ENCODE measurements at regions not wholly inside any gene's neighbourhood (a gene's known extent, or its start where the extent isn't known, plus 50 kb on each side); places are given as distances from the start of the nearest gene placed in this dataset.
"Not testable (repeated sequence)": the region's sequence is repeated elsewhere in the genome, so short reads cannot be mapped to it uniquely, and the experiment has no call there.

DNA sequence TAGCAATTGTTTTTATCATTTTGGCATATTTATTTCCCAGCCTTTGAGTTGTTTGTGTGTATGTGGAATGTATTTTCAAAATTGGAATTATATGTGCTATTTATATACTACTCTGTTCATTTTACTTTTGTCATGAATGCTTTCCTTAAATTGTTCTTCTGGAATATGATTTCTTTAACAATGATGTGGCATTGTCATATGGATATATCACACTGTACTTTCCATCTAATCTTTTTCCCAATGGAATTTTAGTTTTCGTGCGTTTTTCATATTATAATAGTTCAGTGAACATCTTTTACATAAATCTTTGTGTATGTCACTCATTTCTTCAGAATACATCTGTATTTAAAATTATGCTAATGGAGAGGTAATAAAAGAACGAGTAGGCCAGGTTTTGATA lies 980.1 kb upstream of the WWC1 start:
- DNase-seq: no peak

DNA sequence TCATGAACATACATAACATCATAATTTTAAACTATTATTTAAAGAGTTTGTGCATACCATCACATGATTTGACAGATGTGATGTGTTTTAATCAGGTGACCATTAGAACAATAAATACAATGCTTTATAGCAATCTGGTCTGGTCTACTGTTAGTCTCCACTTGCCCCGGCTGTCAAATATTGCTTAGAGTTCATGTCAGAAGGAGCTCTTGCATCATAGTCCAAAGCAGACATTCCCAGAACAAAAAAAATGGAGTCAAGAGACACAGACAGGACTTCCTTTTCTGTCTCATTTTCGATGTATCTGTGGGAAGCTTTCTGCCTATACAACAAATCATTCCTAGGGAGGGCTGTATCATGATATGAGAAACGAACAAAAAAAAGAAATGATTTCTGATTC lies 979.2 kb upstream of the WWC1 start:
- no peak for DNase-seq

DNA sequence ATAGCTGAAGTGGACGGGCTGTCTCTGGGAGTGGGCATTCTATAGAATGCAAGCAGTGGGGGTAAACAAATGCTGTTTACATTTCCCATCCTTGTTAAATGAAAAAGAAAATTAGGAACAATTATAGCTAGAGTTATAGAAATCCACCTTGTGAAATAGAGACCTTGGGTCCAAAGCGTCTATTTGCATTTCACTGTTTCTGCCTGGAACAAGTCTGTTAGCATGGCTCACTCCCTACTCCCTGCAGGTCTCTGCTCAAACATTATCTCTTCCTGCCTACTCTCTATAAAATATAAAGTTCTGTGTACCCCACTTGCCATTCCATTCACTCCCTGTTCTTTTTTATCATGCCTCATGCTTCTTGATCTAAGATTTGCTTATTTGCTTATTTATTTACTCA lies 975.7 kb upstream of the WWC1 start:
- no peak for DNase-seq

DNA sequence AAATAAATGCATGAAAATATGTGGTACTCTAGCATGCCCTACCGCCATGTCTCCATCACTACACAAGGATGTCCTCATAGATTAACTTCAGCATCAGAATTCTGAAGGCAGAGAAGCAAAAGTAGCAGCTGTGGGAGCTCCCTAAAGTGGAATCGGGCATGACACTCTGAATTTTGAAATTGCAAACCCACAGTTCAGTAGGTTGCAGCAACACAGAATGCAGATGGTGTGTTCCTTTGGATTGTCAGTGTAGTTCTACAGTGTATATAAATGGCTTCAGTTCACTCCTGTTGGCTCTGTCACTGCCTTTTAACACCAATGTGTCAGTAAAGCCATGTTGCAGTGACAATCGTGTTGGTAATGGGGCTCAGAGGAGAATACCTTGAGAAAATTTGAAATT lies 973.6 kb upstream of the WWC1 start:
- no peak for DNase-seq

DNA sequence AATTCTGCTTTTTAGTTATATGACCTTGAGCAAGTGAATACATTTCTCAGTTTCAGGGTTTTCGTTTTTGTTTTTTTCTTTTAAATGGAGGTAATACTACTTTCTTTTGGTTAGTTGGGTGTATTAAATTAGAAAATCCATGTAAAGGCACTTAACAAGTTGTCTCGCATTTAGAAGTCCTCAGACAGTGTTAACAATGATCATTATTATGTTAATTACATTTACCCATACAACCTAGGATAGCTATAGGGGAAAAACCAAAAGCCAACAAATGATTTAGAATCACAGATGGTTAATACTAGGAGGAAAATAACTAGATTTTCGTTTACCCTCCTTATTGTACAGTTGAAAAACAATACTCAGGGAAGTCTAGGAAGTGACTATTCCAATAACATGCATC lies 972.2 kb upstream of the WWC1 start:
- DNase-seq: no peak

DNA sequence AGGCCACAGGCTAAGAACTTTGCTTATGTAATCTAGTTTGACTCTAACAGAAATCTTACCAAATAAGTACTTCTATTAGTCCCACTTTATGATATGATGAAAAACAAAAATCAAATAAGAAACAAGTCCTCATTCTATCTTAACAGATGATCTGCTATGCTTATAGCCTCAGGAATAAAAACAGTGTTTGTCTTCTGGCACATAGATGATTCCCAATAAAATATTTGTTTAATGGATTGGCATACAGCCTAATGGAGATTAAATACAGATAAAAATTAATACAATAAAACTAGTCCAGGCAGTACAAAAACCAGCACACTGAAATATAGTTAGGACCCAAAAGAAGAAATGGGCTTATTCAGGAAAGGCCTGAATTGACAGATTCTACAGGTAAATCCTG lies 971.4 kb upstream of the WWC1 start:
- no peak for DNase-seq

DNA sequence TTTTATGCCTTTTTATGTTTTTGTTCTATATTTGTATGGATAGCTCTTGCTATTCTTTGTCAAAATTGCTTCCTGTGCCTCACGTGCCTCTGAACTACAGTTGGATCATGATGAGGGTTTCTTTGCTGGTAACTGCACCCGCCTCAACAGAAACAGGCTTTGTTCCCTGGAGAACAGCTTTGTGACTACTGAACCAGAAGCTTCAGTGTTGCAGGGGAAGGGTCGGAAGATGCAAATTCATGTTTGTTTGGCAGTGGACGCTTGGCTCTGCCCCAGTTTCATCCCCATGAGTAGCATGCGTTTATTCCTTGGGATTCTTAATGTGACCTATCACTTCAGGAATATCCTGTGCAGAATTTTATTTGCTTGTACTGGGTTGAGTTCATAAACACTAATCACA lies 959.1 kb upstream of the WWC1 start:
- DNase-seq: no peak

DNA sequence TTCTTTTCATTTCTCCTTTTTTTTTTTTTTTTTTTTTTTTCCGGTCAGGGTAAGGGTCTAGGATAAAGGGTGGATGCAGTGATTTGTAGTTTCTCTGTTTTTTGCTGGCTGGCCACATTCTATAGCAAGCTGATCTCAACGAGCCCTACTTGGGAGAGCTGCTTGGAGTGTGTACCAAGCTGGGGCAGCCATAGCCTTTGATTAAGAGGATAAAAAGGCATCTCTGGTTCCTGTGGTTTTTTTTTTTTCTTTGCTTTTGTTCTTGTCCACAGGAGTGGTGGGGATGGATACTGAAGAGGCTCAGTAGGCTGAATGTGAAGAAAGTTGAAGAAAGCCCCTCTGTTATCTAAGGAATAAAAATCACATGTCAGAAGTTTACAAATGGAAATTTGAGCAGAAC lies 955.3 kb upstream of the WWC1 start:
- DNase-seq: no peak

DNA sequence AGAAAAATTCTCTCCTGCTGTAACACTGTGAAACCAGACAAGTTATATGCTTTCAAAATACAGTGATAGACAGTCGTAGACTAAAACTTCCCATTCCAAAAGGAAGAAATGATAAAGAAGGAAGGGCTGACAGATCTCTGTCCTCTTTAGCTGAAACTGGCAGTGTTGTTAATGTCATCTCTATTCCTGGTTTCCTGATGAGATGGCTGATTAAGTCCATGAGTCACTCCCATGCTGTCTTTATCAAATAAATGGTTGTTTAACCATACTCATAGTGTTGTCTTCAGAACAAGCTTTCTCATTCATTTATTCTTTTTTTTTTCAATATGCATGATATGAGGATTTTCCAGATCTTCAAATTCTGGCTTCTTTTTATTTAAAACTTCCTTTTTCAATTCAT lies 952.2 kb upstream of the WWC1 start:
- DNase-seq: no peak

DNA sequence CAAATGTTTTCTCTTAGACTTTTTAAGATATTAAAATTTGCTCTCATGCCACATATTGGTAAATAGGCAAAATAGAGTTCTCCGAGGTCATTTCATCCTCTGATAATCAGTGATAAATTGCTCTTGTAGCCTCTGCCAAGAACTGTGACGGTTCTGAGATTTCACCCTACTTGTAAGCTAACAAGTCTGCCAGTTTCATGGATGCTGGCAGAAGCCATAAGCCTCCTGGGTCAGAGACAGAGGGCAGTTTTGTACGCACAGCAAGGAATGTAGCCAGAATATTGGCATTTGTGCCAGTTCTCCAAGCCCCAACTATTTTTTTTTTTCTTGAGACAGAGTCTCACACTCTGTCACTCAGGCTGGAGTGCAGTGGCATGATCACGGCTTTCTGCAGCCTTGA lies 945.0 kb upstream of the WWC1 start:
- DNase-seq: no peak

DNA sequence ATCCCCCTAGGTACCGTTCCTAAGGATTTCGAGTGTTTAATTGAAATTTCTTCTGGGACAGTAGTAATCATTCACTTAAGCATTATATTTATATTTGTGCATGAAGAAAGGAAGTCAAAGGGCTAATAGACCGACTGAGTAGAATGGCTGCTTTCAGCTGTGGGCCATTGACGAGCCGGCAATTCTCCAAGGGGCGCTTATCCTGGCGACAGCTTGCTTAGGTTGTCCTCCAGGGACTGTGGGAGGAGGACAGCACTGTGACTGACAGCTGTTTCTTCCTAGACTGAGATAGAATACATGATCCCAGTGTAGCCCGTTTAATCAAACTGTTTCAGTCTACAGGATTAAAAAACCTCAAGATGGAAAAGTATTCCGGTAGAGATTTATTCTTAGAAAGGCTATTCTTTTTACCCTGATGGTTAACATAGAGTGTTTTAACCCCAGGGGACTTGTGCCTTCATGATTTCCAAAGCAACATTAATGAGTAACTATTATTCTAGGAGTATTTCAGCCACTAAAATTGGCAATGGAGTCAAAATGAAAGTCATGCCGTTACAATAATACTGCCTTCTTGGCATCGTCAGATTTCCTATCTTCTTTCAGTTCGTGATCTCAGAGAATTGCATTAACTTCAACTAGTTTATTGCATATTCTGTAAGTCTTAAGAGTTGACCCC lies 943.1 kb upstream of the WWC1 start:
- no peak for DNase-seq

DNA sequence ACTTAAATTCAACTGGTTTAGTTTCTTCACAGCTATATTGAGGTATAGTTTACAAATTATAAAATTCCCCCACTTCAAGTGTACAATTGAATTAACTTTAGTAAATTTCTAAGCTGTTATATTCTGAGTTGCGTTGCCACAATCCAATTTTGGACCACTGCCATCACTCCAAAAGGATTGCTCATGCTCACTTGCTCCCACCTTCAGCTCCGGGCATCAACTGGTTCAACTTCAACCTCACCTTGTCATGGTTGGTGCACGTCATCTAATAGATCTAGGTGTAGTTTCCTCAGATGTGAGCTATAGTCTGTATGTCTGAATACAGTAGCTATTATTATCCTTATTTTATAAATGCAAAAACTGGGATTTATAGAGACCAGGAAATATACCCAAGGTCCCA lies 942.5 kb upstream of the WWC1 start:
- no peak for DNase-seq

DNA sequence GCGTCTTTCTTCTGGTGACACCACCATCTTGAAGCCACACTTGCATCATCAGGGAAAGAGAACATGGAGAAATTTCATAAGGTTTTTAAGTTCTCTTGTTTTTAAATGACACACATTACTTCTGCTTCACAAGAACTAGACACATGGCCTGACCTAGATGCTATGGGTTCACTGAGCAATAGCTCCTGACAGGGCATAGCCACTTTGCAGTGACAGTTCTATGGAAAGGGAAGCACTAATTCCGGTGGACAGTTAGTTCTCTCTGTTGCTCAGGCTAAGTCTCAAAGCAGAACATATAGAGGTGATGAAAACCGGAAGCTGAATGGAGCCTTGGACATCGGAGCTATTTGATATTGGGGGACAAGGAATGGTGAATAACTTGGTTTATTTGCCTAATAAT lies 940.1 kb upstream of the WWC1 start:
- no peak for DNase-seq

DNA sequence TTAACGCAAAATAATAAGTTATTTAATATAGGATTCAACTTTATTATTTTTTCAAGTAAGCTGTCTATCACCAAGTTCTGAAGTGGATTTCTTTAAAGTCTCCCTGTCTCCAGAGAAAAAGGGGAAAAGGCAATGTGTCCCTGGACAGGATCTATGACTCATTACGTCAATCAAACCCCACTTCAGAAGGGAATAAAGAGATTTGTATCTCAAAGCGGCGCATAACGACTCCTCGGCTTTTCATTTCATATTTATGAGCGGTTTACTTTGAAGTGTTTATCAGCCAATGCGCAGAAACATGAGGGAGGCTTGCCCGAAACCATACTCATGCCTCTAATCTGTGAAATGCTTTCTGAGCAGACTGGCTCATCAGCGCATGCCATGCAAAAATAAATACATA lies 938.6 kb upstream of the WWC1 start:
- no peak for DNase-seq

DNA sequence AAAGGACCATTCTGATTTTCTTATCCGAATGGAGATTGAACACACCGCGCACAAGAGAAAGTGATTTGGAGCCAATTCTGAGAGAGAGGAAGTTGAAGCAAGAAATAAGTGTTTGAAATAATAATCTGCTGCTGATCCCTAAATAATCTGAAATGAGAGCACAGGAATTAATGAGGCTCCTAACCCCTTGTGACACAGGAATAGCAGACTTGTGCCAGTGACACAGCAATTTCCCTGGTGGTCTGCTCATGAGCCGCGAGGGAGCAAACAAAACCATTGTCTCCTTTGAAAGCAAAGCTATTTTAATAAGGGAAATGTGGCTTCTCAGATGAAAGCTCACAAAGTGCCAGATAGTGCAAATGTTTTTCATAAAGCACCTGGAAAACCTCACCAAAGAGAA lies 936.1 kb upstream of the WWC1 start:
- DNase-seq: no peak

DNA sequence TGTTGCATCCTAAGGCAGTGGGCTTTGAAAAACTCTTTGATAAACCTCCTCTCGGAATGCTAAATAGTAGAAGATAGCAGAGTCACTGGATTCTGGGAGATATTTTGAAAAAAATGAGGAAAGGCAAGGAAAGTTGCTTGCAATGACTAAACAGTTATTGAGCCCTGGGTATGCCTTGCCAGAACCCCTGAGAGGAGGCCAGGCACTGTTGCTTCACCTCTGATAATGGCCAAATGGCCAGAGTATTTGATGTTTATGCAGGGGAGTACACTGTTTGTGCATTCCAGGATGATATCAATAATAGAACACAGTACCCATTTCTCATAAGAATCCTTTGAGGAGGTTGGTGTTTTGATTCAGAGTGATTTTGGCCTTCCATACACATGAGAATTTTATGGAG lies 935.1 kb upstream of the WWC1 start:
- no peak for DNase-seq

DNA sequence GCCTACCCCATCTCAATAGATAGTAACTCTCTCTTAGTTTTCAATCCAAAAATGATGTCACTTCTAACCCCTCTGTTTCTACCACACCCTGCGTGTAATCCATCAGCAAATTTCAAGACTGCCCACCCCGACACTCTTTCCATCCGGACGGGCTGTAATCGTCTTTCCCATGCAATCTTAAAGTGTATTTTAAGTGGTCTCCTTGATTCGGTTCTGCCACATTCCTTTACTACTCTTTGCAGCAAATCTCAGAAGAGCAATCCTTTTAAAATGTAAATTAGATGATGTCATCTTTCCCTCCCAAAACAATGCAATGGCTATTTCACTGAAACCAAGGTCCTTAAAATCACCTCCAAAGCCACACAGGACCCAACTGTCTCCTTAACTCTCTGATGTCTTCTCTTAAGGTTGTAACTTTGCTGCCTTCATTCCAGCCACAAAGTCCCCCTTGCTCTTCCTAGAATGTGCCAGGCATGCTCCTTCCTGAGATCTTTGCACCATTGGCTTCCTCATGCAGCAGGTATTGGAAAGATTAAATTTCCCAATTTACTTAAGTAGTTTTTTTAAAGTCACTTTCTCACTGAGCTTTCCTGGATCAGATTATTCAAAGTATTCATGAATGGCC lies 932.5 kb upstream of the WWC1 start:
- DNase-seq: no peak

DNA sequence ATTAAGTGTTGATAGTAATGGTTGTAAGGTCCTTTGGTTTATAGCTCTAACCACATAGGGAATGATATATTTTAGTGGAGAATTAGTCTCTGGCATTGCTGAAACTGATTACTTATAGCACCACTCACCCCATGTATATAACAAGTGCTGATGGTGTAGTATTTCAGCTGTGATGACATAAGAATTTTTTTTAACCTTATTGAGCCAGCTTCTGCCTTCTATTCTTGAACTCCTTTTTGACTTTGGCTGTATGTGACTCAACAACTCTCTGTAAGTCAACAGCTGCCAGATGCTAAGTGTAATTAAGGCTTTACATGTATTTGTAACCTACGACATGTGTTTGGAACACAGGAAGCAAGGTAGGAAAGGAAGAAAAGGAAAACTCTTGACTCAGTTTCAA lies 929.6 kb upstream of the WWC1 start:
- DNase-seq: no peak

DNA sequence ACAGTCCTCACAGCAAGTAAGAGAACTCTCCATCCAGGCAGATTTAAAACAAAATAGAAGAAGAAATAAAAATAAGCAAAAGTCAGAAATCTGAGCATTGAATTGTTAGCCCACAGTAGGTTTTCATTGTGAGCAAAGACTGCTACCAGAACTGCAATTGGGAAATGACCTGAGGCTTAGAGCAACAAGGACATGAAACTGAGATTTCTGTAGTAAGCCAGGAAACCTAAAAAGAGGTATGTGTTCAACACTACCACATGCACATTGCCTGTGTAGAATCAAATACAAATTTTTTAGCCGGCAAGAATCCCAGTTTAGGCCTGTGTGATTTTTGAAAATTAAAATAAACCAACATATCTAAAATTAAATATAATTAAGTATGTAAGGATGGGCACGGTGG lies 928.4 kb upstream of the WWC1 start:
- no peak for DNase-seq

DNA sequence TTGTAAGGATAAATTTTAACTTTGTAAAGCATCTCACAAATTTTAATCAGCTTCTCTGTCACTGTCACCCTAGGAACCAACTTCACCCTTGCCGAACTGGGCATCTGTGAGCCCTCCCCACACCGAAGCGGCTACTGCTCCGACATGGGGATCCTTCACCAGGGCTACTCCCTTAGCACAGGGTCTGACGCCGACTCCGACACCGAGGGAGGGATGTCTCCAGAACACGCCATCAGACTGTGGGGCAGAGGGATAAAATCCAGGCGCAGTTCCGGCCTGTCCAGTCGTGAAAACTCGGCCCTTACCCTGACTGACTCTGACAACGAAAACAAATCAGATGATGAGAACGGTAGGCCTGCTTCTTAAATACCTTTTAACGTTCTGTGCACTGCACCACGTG lies 916.3 kb upstream of the WWC1 start:
- no peak for DNase-seq

DNA sequence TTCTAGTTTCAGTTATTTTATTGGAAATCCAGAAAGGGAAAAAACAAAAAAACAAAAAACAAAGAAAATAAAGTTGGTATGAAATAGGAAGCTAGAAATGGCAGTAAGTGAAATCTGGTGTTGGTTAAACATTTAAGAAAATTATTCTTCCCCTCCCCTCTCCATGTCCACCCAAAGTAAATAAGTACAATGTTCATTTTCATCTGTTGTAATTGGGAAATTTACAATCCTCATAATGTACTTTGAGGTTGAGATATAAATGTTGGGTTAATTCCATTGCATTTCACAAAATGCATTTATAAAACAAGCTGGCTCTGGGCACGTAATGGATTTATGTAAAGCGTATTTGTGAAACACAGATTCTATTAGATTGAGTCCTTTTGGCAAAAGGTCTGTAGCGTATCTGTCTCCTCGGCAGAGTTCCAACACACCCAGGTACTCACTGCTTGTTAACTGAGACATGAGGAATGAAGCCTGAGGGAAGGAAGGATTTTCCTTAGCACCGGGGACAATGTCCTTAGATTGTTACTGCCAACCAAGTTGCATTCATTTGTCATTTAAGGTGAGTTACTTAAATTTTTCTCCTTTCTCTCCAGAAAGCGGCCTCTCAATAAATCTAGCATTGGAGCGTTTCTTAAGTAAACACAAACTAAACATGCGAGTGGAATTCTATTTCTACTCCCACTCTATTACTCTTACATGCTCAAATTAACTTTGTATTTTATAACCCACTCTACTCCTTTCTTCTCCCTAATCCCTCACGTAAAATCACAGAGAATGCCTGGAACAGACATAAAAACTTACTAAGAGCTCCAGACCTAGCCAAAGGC lies 912.3 kb upstream of the WWC1 start:
- no peak for DNase-seq

DNA sequence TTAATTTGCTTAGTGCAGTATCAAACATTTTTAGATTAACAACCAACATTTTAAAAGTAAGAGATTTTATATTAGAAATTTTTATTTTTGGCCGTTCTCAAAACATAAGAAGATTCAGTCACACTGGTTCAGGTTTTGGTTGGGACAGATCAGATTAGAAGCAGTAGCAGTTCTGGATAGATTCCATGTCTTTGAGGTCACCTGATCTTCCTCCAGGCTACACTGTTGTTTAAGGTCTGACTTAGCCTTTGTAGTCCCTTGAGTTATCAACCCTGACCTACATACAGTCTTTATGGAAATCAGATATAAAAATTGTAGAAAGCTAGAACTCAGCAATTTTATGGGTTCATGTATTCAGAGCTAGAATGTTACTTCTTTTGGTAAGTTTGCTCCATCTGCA lies 910.0 kb upstream of the WWC1 start:
- DNase-seq: no peak

DNA sequence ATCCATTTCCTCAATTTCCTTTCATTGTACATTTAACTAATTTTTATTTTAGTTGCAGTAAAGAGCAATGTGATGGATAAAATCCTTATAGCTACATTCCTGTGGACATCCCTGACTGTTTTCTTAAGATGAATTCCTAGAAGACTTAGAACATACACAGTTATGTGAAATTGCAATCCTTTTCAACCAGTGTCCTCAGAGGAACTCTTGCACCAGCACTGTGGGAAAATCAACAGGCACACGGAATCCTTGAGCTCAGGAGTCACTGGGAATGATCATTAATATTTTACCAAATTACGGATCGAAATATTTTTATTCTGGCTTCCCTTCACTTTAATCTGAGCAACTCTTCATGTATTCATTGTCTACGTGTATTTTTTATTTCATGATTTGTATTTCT lies 901.9 kb upstream of the WWC1 start:
- no peak for DNase-seq

DNA sequence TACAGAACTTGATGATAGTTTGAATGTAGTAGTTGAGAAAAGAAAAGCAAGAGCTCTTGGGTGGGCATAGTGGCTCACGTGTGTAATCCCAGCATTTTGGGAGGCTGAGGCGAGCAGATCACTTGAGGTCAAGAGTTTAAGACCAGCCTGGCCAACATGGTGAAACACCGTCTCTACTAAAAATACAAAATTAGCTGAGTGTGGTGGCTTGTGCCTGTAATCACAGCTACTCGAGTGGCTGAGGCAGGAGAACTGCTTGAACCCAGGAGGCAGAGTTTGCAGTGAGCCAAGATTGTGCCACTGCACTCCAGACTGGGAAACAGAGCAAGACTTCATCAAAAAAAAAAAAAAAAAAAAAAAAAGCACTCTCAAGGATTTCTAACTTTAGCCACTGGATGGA lies 900.2 kb upstream of the WWC1 start:
- not testable (repeated sequence) for DNase-seq
